Dendritic cell treated with granulocyte-macrophage colony-stimulating factor and Interleukin-4, amounts not matched to agents 40 ng/mL and 50 ng/mL, for 4 days (primary cell): ENCODE measurements at regions not wholly inside any gene's neighbourhood (a gene's known extent, or its start where the extent isn't known, plus 50 kb on each side); places are given as distances from the start of the nearest gene placed in this dataset.

Experiments used
- H3K27ac Mint-ChIP-seq: one replicate; pipeline ENCODE4 v1.8.0; 2022; ENCODE audit warnings: mild to moderate bottlenecking, mixed read lengths
- H3K27me3 Mint-ChIP-seq: one replicate; pipeline ENCODE4 v1.8.0; 2022; ENCODE audit warnings: mild to moderate bottlenecking, mixed read lengths
- H3K36me3 Mint-ChIP-seq: one replicate; pipeline ENCODE4 v1.8.0; 2022; ENCODE audit warnings: low read depth, mixed read lengths
- H3K4me1 Mint-ChIP-seq: one replicate; pipeline ENCODE4 v1.8.0; 2022; ENCODE audit warnings: low read depth, mixed read lengths
- H3K4me3 Mint-ChIP-seq: one replicate; pipeline ENCODE4 v1.8.0; 2022; ENCODE audit warnings: mild to moderate bottlenecking, moderate library complexity, mixed read lengths
- H3K9me3 Mint-ChIP-seq: one replicate; pipeline ENCODE4 v1.8.0; 2022; ENCODE audit warnings: mixed read lengths
- intact Hi-C: fragments of 100-400 bp; cut with micrococcal nuclease; formaldehyde crosslinking; loops from one replicate; pipeline ENCODE4 v1.15.0; 2022

DNA sequence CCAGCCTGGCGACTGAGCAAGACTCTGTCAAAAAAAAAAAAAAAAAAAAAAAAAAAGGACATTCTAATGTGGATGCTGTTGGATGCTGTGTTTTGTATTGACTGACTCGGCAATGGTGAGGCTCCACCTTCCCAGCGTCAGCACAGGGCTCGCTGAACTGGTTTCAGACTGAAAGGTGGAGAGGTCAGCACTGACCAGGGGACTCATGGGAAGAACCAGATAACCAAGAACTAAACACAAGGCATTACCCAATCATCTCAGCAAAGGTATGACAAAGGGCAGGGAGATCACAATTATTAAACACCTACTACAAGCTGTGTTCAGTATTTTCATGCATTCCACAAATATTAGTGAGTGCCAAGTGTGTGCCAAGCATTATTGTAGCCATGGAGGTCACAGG lies 103.2 kb downstream of the LRATD1 start:
- no peaks in the 10 kb centered on the region for H3K4me1 Mint-ChIP-seq
- no peaks in the 10 kb centered on the region for H3K27me3 Mint-ChIP-seq
- intact Hi-C loops, result no loop called here
- H3K36me3 Mint-ChIP-seq, result no peaks in the 10 kb centered on the region
- peaks cover 50% of the 10 kb centered on the region for H3K9me3 Mint-ChIP-seq
- H3K4me3 Mint-ChIP-seq, result no peak overlapping the region
- H3K27ac Mint-ChIP-seq, result no peak overlapping the region

DNA sequence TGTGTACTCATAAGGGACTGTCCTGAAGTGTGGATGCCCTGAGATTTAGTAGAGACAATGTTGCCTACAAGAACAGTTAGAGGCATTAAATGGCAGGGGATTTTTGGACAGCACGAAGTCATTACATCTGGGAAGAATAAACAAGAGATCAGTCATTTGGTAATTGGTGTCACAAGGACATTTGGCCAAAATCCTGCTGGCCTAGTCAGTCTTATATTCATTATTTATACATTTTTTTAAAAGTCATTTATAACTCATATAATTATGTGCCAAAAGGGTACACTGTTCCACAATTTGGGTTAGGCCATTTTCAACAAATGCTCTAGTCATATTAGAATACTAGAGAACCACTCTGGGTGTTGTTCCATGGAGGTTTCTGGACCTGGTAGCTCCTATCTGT lies 104.7 kb downstream of the LRATD1 start:
- no peaks in the 10 kb centered on the region for H3K36me3 Mint-ChIP-seq
- intact Hi-C loops, result no loop called here
- H3K9me3 Mint-ChIP-seq, result peaks cover 40% of the 10 kb centered on the region
- no peak overlapping the region for H3K27ac Mint-ChIP-seq
- H3K4me1 Mint-ChIP-seq, result no peaks in the 10 kb centered on the region
- H3K27me3 Mint-ChIP-seq, result no peaks in the 10 kb centered on the region
- no peak overlapping the region for H3K4me3 Mint-ChIP-seq

DNA sequence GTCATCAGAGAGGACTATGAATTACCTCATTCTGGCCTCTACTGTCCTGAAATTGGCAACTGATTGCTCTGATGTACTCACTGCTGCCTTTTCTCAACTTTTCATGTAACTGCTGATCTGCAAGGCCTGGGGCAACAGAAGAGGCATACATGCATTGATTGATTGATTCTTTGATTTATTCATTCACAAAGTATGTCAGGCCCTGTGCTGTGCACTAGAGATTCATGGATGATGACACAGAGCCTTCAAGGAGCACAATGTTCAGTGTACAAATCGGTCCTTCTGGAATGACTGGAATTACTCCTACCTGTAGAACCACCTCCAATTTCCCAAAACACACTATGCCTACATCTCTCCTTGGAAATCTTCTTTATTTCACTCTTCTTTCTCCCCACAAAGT lies 111.3 kb downstream of the LRATD1 start:
- H3K27ac Mint-ChIP-seq, result no peak overlapping the region
- H3K27me3 Mint-ChIP-seq, result no peaks in the 10 kb centered on the region
- no peaks in the 10 kb centered on the region for H3K36me3 Mint-ChIP-seq
- intact Hi-C loops, result no loop called here
- no peak overlapping the region for H3K4me3 Mint-ChIP-seq
- H3K4me1 Mint-ChIP-seq, result no peaks in the 10 kb centered on the region
- peaks cover under 1% of the 10 kb centered on the region for H3K9me3 Mint-ChIP-seq

DNA sequence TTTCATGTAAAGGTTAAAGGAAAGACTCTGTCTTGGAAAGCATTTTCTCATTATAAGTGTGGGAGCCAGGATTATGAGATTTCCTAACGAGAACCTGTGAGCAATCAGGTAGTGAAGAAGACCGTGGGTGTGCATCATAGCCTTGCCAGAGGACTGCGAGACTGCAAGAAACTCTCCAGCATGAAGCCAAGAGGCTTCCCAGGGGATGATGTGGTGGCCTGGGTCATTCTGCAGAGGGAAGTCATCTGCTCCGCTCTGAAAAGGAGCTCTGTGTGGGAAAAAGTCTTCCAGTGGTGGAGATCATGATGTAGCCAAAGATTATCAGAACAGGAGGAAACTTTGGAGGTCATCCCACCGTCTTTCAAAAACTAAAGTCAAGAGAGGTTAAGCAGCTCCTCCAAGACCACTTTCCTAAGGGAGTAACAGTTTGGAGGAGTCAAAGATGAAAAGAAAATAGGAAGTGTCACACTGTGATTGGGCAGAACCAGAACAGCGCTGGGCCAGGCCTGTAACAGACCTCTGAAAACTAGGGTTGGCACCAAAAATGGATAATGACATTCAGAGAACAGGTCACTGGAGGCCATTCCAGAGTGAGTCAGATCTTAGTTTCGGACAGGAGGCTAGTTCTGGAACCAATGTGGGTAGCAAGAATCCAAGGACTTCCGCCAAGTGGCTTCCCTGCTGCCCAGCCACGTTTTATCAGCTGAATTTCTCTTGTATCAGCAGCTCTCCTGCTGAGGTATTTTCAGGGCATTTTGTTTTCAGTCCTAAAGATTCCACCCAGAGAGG lies 113.0 kb downstream of the LRATD1 start:
- H3K27me3 Mint-ChIP-seq, result no peaks in the 10 kb centered on the region
- H3K36me3 Mint-ChIP-seq, result no peaks in the 10 kb centered on the region
- intact Hi-C loops, result no loop called here
- H3K4me3 Mint-ChIP-seq, result no peak overlapping the region
- H3K4me1 Mint-ChIP-seq, result no peaks in the 10 kb centered on the region
- peaks cover 9% of the 10 kb centered on the region for H3K9me3 Mint-ChIP-seq
- no peak overlapping the region for H3K27ac Mint-ChIP-seq

DNA sequence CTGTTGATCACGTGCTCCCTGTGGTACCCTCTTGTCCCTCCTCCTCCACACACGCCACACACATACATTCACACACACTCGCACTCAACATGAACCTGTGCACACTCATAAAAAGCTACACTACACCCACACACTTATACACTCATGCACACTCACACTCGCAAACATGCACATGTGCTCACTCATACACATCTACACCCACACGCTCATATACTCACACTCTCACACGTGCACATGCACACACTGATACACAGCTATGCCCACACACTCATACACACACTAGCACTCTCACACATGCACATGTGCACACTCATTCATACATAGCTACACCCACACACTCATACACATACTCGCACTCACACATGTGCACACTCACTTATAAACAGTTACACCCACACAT lies 113.6 kb downstream of the LRATD1 start:
- Mint-ChIP-seq H3K36me3 (no peaks in the 10 kb centered on the region), H3K4me3 (no peak overlapping the region), H3K9me3 (peaks cover 9% of the 10 kb centered on the region), H3K27ac (no peak overlapping the region), H3K27me3 (no peaks in the 10 kb centered on the region), H3K4me1 (no peaks in the 10 kb centered on the region)
- intact Hi-C loops, result no loop called here

DNA sequence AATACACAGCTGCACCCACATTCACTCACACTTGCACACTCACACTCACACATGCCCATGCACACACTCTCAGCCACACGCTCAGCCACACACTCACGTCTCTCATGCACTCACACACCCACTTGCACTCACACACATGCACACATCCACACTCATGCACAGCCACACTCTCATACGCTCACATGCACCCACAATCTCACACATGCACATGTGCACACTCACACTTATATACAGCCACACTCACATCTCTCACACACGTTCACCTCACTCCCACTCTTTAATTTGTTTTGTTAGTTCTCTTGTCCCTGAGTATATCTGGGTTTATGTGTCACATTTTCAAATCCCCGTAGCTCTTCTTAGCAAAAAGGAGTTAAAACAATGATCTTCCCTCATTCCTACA lies 114.9 kb downstream of the LRATD1 start:
- no peak overlapping the region for H3K4me3 Mint-ChIP-seq
- no peaks in the 10 kb centered on the region for H3K4me1 Mint-ChIP-seq
- H3K36me3 Mint-ChIP-seq, result no peaks in the 10 kb centered on the region
- intact Hi-C loops, result no loop called here
- peaks cover 9% of the 10 kb centered on the region for H3K9me3 Mint-ChIP-seq
- H3K27ac Mint-ChIP-seq, result no peak overlapping the region
- no peaks in the 10 kb centered on the region for H3K27me3 Mint-ChIP-seq

DNA sequence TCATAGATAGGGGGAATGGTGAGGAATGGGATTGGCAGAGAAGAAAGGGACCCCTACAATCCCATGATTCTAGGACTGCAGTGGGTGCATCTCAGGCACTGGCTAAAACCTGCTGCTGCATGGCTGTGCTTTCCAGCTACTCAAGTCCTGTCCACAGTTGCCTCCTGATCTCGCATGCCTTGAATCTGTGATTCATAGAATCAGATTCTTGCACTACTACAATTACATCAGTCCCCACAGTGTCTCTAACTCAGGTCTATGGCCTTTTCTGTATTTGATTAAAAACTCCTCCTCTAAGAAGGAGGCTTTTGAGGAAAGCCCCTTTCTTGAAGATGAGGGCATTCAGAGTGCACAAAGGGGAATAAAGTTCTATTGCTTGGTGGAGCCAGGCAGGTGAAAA lies 117.4 kb downstream of the LRATD1 start:
- peaks cover 18% of the 10 kb centered on the region for H3K9me3 Mint-ChIP-seq
- intact Hi-C loops, result no loop called here

DNA sequence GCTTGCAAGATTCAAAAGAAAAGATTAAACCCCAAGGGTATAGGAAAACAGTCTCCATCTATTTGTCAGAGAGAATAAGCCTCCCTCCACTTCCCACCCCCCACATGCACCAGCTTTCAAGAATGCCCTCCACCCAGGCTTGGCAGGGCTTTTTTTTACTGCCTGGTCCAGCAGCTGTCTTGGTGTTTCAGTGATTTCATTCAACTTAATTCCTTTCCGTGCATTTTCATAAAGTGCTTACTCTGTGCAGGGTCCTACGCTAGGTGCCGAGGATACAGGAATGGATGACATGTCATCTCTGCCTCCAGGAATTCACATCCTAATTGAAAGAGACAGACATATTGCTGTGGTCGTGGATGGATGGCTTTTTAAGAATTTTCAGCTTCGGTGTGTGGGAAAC lies 117.9 kb downstream of the LRATD1 start:
- H3K27ac Mint-ChIP-seq, result no peak overlapping the region
- no peaks in the 10 kb centered on the region for H3K4me1 Mint-ChIP-seq
- H3K4me3 Mint-ChIP-seq, result no peak overlapping the region
- intact Hi-C loops, result no loop called here
- H3K36me3 Mint-ChIP-seq, result no peaks in the 10 kb centered on the region
- H3K9me3 Mint-ChIP-seq, result peaks cover 18% of the 10 kb centered on the region
- H3K27me3 Mint-ChIP-seq, result no peaks in the 10 kb centered on the region

More for the DNA sequence above, 117.4 kb downstream of the LRATD1 start:
- no peaks in the 10 kb centered on the region for H3K36me3 Mint-ChIP-seq
- no peak overlapping the region for H3K27ac Mint-ChIP-seq
- no peaks in the 10 kb centered on the region for H3K27me3 Mint-ChIP-seq
- H3K4me1 Mint-ChIP-seq, result no peaks in the 10 kb centered on the region
- no peak overlapping the region for H3K4me3 Mint-ChIP-seq

DNA sequence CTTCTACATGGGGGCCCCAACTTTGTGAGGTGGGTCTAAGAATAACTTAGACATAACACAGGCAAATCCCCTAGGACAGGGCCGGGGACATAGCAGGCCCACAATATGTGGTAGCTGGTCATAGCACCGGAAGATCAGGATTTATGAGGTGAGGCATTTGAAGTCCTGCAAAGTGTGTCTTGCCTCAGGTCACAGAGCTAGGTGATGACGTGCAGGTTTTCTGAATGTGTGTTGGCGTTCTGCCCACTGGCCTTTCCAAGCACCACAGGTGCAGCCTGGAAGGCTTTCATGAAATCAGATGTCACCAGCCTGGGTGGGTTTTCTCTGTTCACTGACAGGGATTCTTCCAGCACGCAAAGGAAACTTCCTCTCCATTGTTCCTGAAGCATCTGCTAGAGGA lies 119.1 kb downstream of the LRATD1 start:
- intact Hi-C loops, result no loop called here
- Mint-ChIP-seq H3K27me3 (no peaks in the 10 kb centered on the region), H3K4me1 (no peaks in the 10 kb centered on the region), H3K9me3 (peaks cover 18% of the 10 kb centered on the region), H3K4me3 (no peak overlapping the region), H3K27ac (no peak overlapping the region), H3K36me3 (no peaks in the 10 kb centered on the region)

DNA sequence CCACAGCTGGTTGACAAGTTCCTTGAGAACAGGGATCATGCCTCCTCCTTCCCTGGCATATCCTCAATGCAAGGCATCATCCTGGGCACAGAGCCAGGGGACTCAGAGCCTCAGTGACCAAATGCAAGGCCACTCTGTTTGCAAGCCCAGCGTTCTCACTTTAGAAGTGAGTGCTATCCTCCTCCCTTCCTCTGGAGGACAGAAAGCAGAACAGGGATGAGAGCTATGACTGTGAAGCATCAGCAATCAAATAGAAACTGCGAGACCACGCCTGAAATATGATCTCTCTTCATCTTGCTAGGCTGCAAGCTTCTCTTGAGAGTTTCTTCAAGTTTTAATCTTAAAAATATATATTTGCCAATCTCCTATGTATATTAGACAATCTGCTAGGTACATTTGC lies 119.8 kb downstream of the LRATD1 start:
- peaks cover 18% of the 10 kb centered on the region for H3K9me3 Mint-ChIP-seq
- no peaks in the 10 kb centered on the region for H3K27me3 Mint-ChIP-seq
- no peaks in the 10 kb centered on the region for H3K4me1 Mint-ChIP-seq
- H3K27ac Mint-ChIP-seq, result no peak overlapping the region
- no peaks in the 10 kb centered on the region for H3K36me3 Mint-ChIP-seq
- intact Hi-C loops, result no loop called here
- H3K4me3 Mint-ChIP-seq, result no peak overlapping the region

DNA sequence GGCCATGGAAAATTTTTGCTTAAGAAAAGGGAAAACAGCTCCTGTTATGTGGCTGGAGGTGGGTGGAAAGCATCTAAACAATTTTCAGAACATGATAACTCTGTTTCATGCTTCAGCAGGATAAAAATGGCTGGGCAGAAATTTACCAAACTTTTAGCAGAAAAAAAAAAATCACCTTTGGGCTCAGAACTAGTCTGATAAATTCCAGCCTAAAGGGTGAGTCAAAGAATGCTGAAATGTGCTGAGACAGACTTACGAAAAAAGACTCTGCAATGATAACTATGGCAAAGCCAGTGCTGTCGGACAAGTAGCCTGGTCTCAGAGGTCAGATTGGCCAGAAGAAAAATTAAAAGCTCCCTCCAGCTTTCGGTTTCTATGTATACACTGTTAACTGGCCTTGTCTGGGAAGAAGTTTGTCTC lies 123.6 kb downstream of the LRATD1 start:
- Mint-ChIP-seq H3K9me3 (peaks cover 9% of the 10 kb centered on the region), H3K4me3 (no peak overlapping the region), H3K27ac (no peak overlapping the region), H3K36me3 (no peaks in the 10 kb centered on the region), H3K4me1 (no peaks in the 10 kb centered on the region), H3K27me3 (no peaks in the 10 kb centered on the region)
- intact Hi-C loops, result no loop called here

DNA sequence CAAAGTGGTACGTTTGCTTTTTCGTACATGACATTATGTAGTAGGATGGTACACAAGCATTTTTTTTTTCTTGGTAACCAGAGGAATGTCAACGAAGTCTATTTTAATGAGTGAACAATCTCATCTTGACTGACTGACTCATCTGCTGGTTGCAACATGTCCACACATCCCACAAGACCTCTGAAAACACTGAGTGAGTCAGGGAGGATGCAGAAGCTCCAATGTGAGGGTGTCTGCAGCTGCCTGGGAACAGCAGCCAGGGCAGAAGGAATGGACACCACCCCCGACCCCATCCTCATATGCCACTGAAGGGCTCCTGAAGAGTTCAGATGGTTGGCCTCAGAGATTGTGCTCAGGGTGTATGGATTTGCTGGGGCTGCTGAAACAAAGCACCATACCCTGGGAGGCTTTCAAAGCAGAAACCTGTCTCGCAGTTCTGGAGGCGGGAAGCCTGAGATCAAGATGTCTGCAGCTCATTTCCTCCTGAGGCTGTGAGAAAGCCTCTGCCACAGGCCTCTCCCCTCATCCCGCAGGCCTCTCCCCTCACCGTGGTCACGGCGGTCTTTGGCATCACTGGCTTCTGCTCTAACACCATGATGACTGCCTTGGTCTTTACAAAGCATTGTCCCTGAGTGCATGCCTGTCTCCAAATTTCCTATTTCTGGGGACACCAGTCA lies 124.6 kb downstream of the LRATD1 start:
- no peak overlapping the region for H3K27ac Mint-ChIP-seq
- H3K9me3 Mint-ChIP-seq, result peaks cover 9% of the 10 kb centered on the region
- no peaks in the 10 kb centered on the region for H3K4me1 Mint-ChIP-seq
- H3K27me3 Mint-ChIP-seq, result no peaks in the 10 kb centered on the region
- intact Hi-C loops, result no loop called here
- no peaks in the 10 kb centered on the region for H3K36me3 Mint-ChIP-seq
- no peak overlapping the region for H3K4me3 Mint-ChIP-seq

DNA sequence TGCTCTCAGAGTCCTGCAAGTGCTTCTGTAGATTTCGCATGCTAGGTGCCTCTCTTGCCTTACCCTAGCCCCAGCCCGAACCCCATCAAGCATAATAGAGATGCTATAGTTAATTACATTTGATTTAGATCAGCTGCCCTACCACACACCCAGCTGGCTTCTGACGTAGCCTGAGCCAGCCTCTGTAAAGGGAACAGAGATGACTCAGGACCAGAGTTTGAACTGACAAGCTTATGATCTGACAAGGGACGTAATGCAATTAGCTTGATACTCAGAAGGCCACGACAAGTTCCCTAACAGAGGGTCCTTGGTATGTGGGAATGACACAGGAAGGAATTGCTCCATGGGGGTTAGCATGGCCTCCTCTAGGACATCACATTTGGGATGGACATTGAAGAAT lies 126.6 kb downstream of the LRATD1 start:
- Mint-ChIP-seq H3K4me1 (no peaks in the 10 kb centered on the region), H3K9me3 (peaks cover 4% of the 10 kb centered on the region), H3K27me3 (no peaks in the 10 kb centered on the region), H3K4me3 (no peak overlapping the region), H3K36me3 (no peaks in the 10 kb centered on the region), H3K27ac (no peak overlapping the region)
- intact Hi-C loops, result no loop called here

DNA sequence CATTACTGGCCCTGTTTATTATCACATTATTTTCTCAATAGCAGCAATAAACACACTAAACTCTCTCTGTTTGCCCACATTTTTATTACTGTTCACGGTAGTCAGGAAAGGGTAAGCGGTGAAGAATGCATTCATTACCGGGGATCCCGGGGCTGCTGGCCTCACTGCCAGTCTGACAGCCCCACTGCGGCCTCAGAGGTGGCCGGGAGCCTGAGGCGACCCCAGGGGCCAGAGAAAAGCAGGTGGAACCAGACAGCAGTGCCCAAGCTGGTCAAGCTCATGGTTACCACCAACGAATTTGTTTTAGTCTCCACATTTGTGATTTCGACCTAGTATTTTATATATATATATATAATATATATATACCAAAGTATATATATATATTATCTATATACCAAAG lies 127.7 kb downstream of the LRATD1 start:
- Mint-ChIP-seq H3K4me3 (no peak overlapping the region), H3K4me1 (no peaks in the 10 kb centered on the region), H3K9me3 (no peaks in the 10 kb centered on the region), H3K27ac (no peak overlapping the region), H3K36me3 (no peaks in the 10 kb centered on the region), H3K27me3 (no peaks in the 10 kb centered on the region)
- intact Hi-C loops, result no loop called here

DNA sequence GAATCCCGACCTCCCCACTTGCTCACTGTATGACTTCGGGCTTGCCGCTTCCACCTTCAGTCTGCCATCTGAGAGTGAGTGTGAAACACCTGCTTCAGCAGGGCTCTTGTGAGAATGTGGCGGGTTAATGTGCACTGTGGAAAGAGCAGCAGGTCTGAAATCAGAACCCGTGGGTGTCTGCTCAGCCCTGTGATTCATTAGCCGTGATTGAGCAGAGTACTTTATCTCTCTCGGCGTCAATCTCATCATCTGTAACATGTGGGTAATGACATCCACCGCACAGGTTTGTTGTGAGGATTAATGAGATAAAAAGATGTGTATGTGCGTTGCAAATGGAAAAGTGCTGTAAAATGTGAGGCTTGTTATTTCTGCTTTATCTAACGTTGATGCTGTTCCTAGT lies 128.6 kb downstream of the LRATD1 start:
- H3K27ac Mint-ChIP-seq, result no peak overlapping the region
- no peaks in the 10 kb centered on the region for H3K36me3 Mint-ChIP-seq
- intact Hi-C loops, result no loop called here
- no peaks in the 10 kb centered on the region for H3K27me3 Mint-ChIP-seq
- no peak overlapping the region for H3K4me3 Mint-ChIP-seq
- H3K9me3 Mint-ChIP-seq, result no peaks in the 10 kb centered on the region
- no peaks in the 10 kb centered on the region for H3K4me1 Mint-ChIP-seq
